Neural cell (in vitro differentiated cells): ENCODE measurements at regions not wholly inside any gene's neighbourhood (a gene's known extent, or its start where the extent isn't known, plus 50 kb on each side); places are given as distances from the start of the nearest gene placed in this dataset.

Experiments used
- EP300 ChIP-seq: fragments of 450-650 bp; conservative IDR thresholded peaks from 2 replicates; pipeline ENCODE4 v1.6.1; 2014; ENCODE audit warnings: antibody characterized with exemption, mild to moderate bottlenecking, moderate library complexity; ENCODE audit not compliant: poor library complexity, severe bottlenecking
- EZH2 ChIP-seq: fragments of 200-600, 300-800 bp; shearing (Covaris generic), sonication (generic); IDR thresholded peaks from 2 replicates; pipeline ENCODE4 v1.6.1; 2014; ENCODE audit warnings: antibody characterized with exemption, low read length, borderline replicate concordance, mild to moderate bottlenecking; ENCODE audit not compliant: insufficient read depth, poor library complexity, severe bottlenecking
- MXI1 ChIP-seq: fragments of 450-650 bp; conservative IDR thresholded peaks from 2 replicates; pipeline ENCODE4 v1.6.1; 2014; ENCODE audit warnings: antibody characterized with exemption, mild to moderate bottlenecking; ENCODE audit not compliant: poor library complexity, severe bottlenecking
- POLR2AphosphoS5 ChIP-seq: IDR thresholded peaks from 2 replicates; pipeline ENCODE4 v1.6.1; 2012
- RAD21 ChIP-seq: fragments of 450-650 bp; conservative IDR thresholded peaks from 2 replicates; pipeline ENCODE4 v1.6.1; 2014; ENCODE audit warnings: antibody characterized with exemption, mild to moderate bottlenecking, moderate library complexity
- SMC3 ChIP-seq: fragments of 450-650 bp; conservative IDR thresholded peaks from 2 replicates; pipeline ENCODE4 v1.6.1; 2014; ENCODE audit warnings: antibody characterized with exemption, mild to moderate bottlenecking, moderate library complexity; ENCODE audit not compliant: poor library complexity
- TAF1 ChIP-seq: IDR thresholded peaks from 2 replicates; pipeline ENCODE4 v1.6.1; 2012; ENCODE audit warnings: low read depth
- TF ChIP-seq, protein P1 (sequence below): fragments of 450-650 bp; IDR thresholded peaks from 2 replicates; pipeline ENCODE4 v1.5.1; 2014; ENCODE audit warnings: antibody characterized with exemption, mild to moderate bottlenecking, moderate library complexity; ENCODE audit not compliant: poor library complexity, severe bottlenecking
- TF ChIP-seq, protein P2 (sequence below): IDR thresholded peaks from 2 replicates; pipeline ENCODE4 v1.6.1; 2012; ENCODE audit warnings: borderline replicate concordance

DNA sequence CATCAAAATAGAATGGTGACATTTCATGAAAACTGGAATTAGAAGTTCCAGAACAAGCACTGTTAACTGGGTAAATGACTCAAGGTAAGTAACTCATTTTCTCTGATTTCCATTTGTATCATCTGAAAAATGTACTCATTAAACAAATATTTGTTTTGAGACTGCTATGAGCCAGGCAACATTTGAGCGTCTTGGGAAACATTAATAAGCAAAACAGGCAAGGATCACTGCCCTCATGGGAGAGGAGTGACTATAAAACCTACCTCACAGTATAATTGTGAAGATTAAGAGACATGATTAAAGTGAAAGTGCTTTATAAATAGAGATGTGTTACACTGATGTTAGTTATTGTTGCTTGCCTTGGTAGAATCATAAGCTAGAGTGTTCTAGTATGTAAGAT, 711.8 kb upstream of the UBE2E2 start:
- TF ChIP-seq, protein P1, sequence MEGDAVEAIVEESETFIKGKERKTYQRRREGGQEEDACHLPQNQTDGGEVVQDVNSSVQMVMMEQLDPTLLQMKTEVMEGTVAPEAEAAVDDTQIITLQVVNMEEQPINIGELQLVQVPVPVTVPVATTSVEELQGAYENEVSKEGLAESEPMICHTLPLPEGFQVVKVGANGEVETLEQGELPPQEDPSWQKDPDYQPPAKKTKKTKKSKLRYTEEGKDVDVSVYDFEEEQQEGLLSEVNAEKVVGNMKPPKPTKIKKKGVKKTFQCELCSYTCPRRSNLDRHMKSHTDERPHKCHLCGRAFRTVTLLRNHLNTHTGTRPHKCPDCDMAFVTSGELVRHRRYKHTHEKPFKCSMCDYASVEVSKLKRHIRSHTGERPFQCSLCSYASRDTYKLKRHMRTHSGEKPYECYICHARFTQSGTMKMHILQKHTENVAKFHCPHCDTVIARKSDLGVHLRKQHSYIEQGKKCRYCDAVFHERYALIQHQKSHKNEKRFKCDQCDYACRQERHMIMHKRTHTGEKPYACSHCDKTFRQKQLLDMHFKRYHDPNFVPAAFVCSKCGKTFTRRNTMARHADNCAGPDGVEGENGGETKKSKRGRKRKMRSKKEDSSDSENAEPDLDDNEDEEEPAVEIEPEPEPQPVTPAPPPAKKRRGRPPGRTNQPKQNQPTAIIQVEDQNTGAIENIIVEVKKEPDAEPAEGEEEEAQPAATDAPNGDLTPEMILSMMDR: no peak
- TF ChIP-seq EP300 (no peak), MXI1 (no peak), TAF1 (no peak), POLR2AphosphoS5 (no peak), RAD21 (no peak), EZH2 (no peak), SMC3 (no peak)
- TF ChIP-seq, protein P2, sequence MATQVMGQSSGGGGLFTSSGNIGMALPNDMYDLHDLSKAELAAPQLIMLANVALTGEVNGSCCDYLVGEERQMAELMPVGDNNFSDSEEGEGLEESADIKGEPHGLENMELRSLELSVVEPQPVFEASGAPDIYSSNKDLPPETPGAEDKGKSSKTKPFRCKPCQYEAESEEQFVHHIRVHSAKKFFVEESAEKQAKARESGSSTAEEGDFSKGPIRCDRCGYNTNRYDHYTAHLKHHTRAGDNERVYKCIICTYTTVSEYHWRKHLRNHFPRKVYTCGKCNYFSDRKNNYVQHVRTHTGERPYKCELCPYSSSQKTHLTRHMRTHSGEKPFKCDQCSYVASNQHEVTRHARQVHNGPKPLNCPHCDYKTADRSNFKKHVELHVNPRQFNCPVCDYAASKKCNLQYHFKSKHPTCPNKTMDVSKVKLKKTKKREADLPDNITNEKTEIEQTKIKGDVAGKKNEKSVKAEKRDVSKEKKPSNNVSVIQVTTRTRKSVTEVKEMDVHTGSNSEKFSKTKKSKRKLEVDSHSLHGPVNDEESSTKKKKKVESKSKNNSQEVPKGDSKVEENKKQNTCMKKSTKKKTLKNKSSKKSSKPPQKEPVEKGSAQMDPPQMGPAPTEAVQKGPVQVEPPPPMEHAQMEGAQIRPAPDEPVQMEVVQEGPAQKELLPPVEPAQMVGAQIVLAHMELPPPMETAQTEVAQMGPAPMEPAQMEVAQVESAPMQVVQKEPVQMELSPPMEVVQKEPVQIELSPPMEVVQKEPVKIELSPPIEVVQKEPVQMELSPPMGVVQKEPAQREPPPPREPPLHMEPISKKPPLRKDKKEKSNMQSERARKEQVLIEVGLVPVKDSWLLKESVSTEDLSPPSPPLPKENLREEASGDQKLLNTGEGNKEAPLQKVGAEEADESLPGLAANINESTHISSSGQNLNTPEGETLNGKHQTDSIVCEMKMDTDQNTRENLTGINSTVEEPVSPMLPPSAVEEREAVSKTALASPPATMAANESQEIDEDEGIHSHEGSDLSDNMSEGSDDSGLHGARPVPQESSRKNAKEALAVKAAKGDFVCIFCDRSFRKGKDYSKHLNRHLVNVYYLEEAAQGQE: no peak
